ENCODE measurements at regions not wholly inside any gene's neighbourhood (a gene's known extent, or its start where the extent isn't known, plus 50 kb on each side); places are given as distances from the start of the nearest gene placed in this dataset.
"Not testable (repeated sequence)": the region's sequence is repeated elsewhere in the genome, so short reads cannot be mapped to it uniquely, and the experiment has no call there.

DNA sequence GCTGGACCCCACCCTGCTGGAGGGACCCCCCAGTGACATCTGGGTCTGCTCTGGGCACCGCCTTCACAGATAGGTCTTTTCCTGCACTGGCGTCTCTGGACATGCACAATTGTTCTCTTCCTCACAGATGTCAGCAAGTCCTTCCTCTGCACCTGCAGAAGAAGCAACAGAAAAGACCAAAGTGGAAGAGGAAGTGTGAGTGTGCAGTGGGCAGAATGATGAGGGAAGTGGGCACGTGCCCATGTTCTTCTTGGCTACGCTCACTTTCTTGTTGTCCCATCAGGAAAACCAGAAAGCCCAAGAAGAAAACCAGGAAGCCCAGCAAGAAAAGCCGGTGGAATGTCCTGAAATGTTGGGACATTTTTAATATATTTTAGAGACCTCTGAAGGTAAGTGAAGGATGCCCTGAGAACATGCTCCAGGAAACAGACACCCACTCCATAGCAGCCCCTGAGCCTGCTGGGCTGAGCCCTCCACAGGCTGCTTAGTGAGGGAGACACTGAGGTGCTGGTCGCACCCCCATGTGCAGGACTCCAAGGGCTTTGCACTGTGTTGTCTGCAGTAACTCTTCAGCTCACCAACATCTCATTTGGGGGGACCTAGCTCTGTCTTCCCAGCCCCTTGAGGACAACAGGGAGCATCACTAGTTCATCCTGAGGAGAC lies 124.4 kb upstream of the SIMC1 start:
- TF ChIP-seq EP300, POLR2A (IDR thresholded peaks at IDR 0.05): not testable (repeated sequence)
- TF ChIP-seq, protein P1, sequence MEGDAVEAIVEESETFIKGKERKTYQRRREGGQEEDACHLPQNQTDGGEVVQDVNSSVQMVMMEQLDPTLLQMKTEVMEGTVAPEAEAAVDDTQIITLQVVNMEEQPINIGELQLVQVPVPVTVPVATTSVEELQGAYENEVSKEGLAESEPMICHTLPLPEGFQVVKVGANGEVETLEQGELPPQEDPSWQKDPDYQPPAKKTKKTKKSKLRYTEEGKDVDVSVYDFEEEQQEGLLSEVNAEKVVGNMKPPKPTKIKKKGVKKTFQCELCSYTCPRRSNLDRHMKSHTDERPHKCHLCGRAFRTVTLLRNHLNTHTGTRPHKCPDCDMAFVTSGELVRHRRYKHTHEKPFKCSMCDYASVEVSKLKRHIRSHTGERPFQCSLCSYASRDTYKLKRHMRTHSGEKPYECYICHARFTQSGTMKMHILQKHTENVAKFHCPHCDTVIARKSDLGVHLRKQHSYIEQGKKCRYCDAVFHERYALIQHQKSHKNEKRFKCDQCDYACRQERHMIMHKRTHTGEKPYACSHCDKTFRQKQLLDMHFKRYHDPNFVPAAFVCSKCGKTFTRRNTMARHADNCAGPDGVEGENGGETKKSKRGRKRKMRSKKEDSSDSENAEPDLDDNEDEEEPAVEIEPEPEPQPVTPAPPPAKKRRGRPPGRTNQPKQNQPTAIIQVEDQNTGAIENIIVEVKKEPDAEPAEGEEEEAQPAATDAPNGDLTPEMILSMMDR (IDR thresholded peaks at IDR 0.05), result not testable (repeated sequence)

Data from sigmoid colon (tissue), 4 donors.